ENCODE measurements at regions not wholly inside any gene's neighbourhood (a gene's known extent, or its start where the extent isn't known, plus 50 kb on each side); places are given as distances from the start of the nearest gene placed in this dataset.

- TF ChIP-seq POLR2A (IDR thresholded peaks at IDR 0.05) (no peak), CTCF (IDR thresholded peaks at IDR 0.05) (no peak)
Observed at GRCh38 chr3:5699313-5699712, 511.8 kb downstream of the EDEM1 start.

All from testis (tissue), 2 donors.